Glutamatergic neuron (in vitro differentiated cells): ENCODE measurements at regions not wholly inside any gene's neighbourhood (a gene's known extent, or its start where the extent isn't known, plus 50 kb on each side); places are given as distances from the start of the nearest gene placed in this dataset.

ENCODE experiments used
- DNase-seq: peaks from one replicate; pipeline ENCODE4 v3.0.0; 2022
- H3K27ac Mint-ChIP-seq: one replicate; pipeline ENCODE4 v1.8.0; 2020; ENCODE audit warnings: mild to moderate bottlenecking, mixed read lengths, inconsistent platforms; ENCODE audit not compliant: unreplicated experiment
- H3K27me3 Mint-ChIP-seq: one replicate; pipeline ENCODE4 v1.8.0; 2020; ENCODE audit warnings: mild to moderate bottlenecking, moderate library complexity, mixed read lengths, inconsistent platforms; ENCODE audit not compliant: unreplicated experiment
- H3K36me3 Mint-ChIP-seq: one replicate; pipeline ENCODE4 v1.8.0; 2020; ENCODE audit warnings: mild to moderate bottlenecking, mixed read lengths, inconsistent platforms; ENCODE audit not compliant: unreplicated experiment
- H3K4me1 Mint-ChIP-seq: one replicate; pipeline ENCODE4 v1.8.0; 2020; ENCODE audit warnings: mild to moderate bottlenecking, low read depth, mixed read lengths, inconsistent platforms; ENCODE audit not compliant: unreplicated experiment
- H3K4me3 Mint-ChIP-seq: one replicate; pipeline ENCODE4 v1.8.0; 2020; ENCODE audit warnings: mild to moderate bottlenecking, mixed read lengths, inconsistent platforms; ENCODE audit not compliant: unreplicated experiment
- H3K9me3 Mint-ChIP-seq: one replicate; pipeline ENCODE4 v1.8.0; 2020; ENCODE audit warnings: mild to moderate bottlenecking, moderate library complexity, mixed read lengths, inconsistent platforms; ENCODE audit not compliant: unreplicated experiment
- TF ChIP-seq, protein P1 (sequence below): fragments of 200-600 bp; sonication (generic); IDR thresholded peaks from one replicate; pipeline ENCODE4 v1.5.0; 2021; ENCODE audit not compliant: partially characterized antibody, unreplicated experiment

- no peaks in the 10 kb centered on the region for H3K36me3 Mint-ChIP-seq
- no peak overlapping the region for H3K27ac Mint-ChIP-seq
- no peaks in the 10 kb centered on the region for H3K27me3 Mint-ChIP-seq
- no peaks in the 10 kb centered on the region for H3K9me3 Mint-ChIP-seq
- DNase-seq = no peak
- H3K4me1 Mint-ChIP-seq = no peaks in the 10 kb centered on the region
- H3K4me3 Mint-ChIP-seq = no peak overlapping the region
- TF ChIP-seq, protein P1, sequence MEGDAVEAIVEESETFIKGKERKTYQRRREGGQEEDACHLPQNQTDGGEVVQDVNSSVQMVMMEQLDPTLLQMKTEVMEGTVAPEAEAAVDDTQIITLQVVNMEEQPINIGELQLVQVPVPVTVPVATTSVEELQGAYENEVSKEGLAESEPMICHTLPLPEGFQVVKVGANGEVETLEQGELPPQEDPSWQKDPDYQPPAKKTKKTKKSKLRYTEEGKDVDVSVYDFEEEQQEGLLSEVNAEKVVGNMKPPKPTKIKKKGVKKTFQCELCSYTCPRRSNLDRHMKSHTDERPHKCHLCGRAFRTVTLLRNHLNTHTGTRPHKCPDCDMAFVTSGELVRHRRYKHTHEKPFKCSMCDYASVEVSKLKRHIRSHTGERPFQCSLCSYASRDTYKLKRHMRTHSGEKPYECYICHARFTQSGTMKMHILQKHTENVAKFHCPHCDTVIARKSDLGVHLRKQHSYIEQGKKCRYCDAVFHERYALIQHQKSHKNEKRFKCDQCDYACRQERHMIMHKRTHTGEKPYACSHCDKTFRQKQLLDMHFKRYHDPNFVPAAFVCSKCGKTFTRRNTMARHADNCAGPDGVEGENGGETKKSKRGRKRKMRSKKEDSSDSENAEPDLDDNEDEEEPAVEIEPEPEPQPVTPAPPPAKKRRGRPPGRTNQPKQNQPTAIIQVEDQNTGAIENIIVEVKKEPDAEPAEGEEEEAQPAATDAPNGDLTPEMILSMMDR = no peak
Measured at GRCh38 chr13:32897296-32897695, 118.9 kb upstream of the KL start.

DNA sequence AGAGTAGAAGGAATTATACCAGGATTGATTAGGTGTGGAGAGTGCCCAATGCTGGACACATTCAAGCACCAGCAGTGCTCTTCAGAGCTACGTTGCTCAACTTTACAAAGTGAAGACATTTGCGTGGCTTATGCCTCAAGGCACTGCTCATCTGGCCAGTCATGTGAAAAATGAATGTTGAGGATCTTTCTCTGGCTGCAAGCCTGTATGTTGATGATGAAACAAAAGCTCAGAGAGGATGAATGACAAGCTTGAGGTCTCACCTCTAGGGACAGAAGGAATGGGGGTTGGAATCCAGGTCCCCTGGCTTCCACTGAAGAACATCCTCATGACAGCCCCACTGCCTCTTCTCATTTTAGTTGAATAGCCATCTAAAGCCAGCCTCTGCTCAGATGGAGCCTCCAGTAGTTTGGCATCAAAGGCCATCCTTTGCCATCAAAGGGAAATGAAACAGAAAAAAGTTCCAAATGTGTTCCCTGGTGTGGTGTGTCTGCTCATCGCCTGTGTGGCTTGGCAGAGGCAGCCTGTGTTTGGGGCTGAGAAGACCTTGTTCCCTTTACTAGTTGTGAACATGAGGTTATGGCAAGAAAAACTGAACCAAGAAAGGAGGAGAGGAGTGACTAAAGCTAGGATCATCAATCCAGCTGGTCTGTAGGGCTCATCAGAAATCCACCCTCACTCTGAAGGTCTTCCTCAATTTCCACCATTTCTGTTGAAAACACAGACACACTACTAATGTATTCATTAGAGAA, 114.0 kb upstream of the KL start:
- peaks cover 3% of the 10 kb centered on the region for H3K9me3 Mint-ChIP-seq
- no peaks in the 10 kb centered on the region for H3K27me3 Mint-ChIP-seq
- no peaks in the 10 kb centered on the region for H3K36me3 Mint-ChIP-seq
- TF ChIP-seq, protein P1 = no peak
- no peak overlapping the region for H3K4me3 Mint-ChIP-seq
- H3K27ac Mint-ChIP-seq = no peak overlapping the region
- no peak for DNase-seq
- H3K4me1 Mint-ChIP-seq = peaks cover 12% of the 10 kb centered on the region

DNA sequence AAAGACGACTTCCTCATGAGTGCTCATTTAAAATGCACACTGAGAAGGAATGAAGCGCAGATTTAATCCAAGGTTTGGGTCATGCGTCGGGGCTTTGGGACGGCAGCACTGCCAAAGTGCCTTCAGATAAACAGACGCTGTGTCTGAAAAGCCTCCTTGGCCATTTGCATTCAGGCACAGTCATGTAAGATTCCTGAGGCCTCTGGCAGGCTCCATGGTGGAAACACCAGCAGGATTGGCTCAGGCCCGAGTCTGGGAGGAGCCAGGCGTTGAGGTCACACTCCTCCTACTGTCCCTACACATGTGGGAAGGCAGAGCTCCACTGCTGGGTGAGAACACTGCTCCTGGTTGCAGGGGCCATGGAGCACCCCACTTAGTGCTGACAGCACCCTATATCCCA, 113.3 kb upstream of the KL start:
- Mint-ChIP-seq H3K27ac (no peak overlapping the region), H3K4me3 (no peak overlapping the region)

DNA sequence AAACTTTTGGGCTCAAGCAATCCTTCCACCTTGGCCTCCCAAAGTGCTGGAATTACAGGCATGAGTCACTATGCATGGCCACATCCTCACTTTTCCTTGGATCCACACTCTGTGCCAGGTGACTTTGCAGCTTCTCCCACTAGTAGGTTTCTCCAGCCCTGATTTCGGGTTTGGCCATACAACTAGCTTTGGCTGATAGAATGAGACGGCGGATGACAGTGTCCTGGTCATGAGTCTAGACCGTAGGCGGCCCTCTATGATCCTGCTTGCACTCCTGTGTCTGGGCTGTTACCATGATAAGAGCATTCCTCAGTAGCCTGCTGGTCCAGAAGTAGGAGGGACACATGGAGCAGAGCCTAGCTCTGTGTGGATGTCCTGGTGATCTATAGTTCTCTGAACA, 112.5 kb upstream of the KL start:
- Mint-ChIP-seq H3K27me3 (no peaks in the 10 kb centered on the region), H3K4me3 (no peak overlapping the region), H3K27ac (no peak overlapping the region), H3K36me3 (no peaks in the 10 kb centered on the region), H3K4me1 (peaks cover 12% of the 10 kb centered on the region), H3K9me3 (peaks cover 3% of the 10 kb centered on the region)
- TF ChIP-seq, protein P1 = no peak
- DNase-seq = no peak

More for the DNA sequence above, 113.3 kb upstream of the KL start:
- Mint-ChIP-seq H3K4me1 (peaks cover 12% of the 10 kb centered on the region), H3K36me3 (no peaks in the 10 kb centered on the region), H3K27me3 (no peaks in the 10 kb centered on the region), H3K9me3 (peaks cover 3% of the 10 kb centered on the region)
- DNase-seq = no peak
- TF ChIP-seq, protein P1 = no peak

DNA sequence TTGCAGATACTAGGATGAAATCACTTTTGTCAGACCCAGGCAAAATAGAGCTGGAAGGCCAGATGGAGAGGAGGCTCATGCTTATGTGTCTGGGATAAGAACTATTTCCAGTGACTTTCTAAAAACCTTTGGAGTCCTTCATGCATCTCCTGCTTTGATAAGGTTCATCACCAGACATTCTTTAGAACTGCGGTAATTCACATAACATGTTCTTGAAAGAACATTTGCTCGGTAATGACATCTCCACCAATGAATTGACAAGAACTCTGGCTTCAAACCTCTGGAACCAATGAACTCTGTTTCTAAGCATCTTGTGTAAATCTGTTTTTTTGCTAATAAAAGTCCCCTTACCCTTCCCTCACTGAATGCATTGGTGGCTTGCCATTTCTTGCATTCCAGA, 112.0 kb upstream of the KL start:
- Mint-ChIP-seq H3K4me3 (no peak overlapping the region), H3K27me3 (no peaks in the 10 kb centered on the region), H3K27ac (no peak overlapping the region), H3K9me3 (peaks cover 3% of the 10 kb centered on the region), H3K36me3 (no peaks in the 10 kb centered on the region), H3K4me1 (peaks cover 13% of the 10 kb centered on the region)
- TF ChIP-seq, protein P1 = no peak
- no peak for DNase-seq
